ENCODE measurements at regions not wholly inside any gene's neighbourhood (a gene's known extent, or its start where the extent isn't known, plus 50 kb on each side); places are given as distances from the start of the nearest gene placed in this dataset.

DNA sequence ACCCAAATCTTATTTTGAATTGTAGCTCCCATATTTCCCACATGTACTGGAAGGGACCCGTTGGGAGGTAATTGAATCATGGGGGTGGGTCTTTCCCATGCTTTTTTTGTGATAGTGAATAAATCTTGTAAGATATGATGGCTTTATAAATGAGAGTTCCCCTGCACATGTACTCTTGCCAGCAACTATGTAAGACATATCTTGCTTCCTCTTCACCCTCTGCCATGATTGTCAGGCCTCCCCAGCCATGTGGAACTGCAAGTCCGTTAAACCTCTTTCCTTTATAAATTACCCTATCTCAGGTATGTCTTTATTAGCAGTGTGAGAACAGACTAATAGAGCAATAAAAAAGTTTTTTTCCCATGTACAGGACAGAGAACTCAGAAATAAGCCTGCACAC is 468.4 kb upstream of the SPHKAP start:
- TF ChIP-seq CTCF (IDR thresholded peaks at IDR 0.05) (no peak), POLR2A (IDR thresholded peaks at IDR 0.05) (no peak)

Measured in body of pancreas (tissue), 4 donors.